ENCODE measurements at regions not wholly inside any gene's neighbourhood (a gene's known extent, or its start where the extent isn't known, plus 50 kb on each side); places are given as distances from the start of the nearest gene placed in this dataset.

- TF ChIP-seq EZH2 (IDR thresholded peaks at IDR 0.05; ENCODE audit: borderline replicate concordance, low read depth, low read length, poor library complexity, severe bottlenecking) (no peak), CTCF (conservative IDR thresholded peaks at IDR 0.05; ENCODE audit: low read depth, low read length) (no peak)
Measured at GRCh38 chr4:7130621-7131211, 61.6 kb upstream of the SORCS2 start.

Data from A673 (cell line).